Osteoblast (primary cell): ENCODE measurements at regions not wholly inside any gene's neighbourhood (a gene's known extent, or its start where the extent isn't known, plus 50 kb on each side); places are given as distances from the start of the nearest gene placed in this dataset.
"Not testable (repeated sequence)": the region's sequence is repeated elsewhere in the genome, so short reads cannot be mapped to it uniquely, and the experiment has no call there.

Experiments
- DNase-seq: peaks from one replicate; pipeline ENCODE4 v3.0.0; 2011; ENCODE audit warnings: low spot score, mixed read lengths; ENCODE audit not compliant: insufficient read length; ENCODE audit errors: missing footprints
- H2AFZ ChIP-seq: 2 replicates; pipeline ENCODE4 v1.6.0; 2011; ENCODE audit warnings: mild to moderate bottlenecking, low read length
- H3K27ac ChIP-seq: 2 replicates; pipeline ENCODE4 v1.5.1; 2011; ENCODE audit warnings: mild to moderate bottlenecking, low read depth, low read length, moderate library complexity
- H3K27me3 ChIP-seq: 2 replicates; pipeline ENCODE4 v1.6.0; 2012; ENCODE audit warnings: mild to moderate bottlenecking, control low read depth, inconsistent platforms, low read length, moderate library complexity; ENCODE audit not compliant: insufficient read depth
- H3K36me3 ChIP-seq: 2 replicates; pipeline ENCODE4 v1.5.1; 2011; ENCODE audit warnings: mild to moderate bottlenecking, low read length, control low read depth, moderate library complexity; ENCODE audit not compliant: insufficient read depth
- H3K4me1 ChIP-seq: 2 replicates; pipeline ENCODE4 v1.5.1; 2011; ENCODE audit warnings: mild to moderate bottlenecking, low read length, control low read depth, moderate library complexity; ENCODE audit not compliant: insufficient read depth
- H3K4me2 ChIP-seq: 2 replicates; pipeline ENCODE4 v1.6.0; 2011; ENCODE audit warnings: mild to moderate bottlenecking, low read length; ENCODE audit not compliant: insufficient read depth
- H3K4me3 ChIP-seq: fragments of 200-600 bp; sonication (generic); 3 replicates; pipeline ENCODE4 v1.5.1; 2012; ENCODE audit warnings: mild to moderate bottlenecking, low read length, inconsistent platforms; ENCODE audit not compliant: insufficient read depth
- H3K79me2 ChIP-seq: 2 replicates; pipeline ENCODE4 v1.6.0; 2012; ENCODE audit warnings: mild to moderate bottlenecking, low read length, control low read depth, inconsistent platforms; ENCODE audit not compliant: insufficient read depth
- H3K9me3 ChIP-seq: 2 replicates; pipeline ENCODE4 v1.5.1; 2011; ENCODE audit warnings: low read depth, low read length, control low read depth
- H4K20me1 ChIP-seq: 2 replicates; pipeline ENCODE4 v1.6.0; 2012; ENCODE audit warnings: mild to moderate bottlenecking, low read length, control low read depth; ENCODE audit not compliant: insufficient read depth
- CTCF ChIP-seq: IDR thresholded peaks from 2 replicates; pipeline ENCODE4 v1.5.1; 2011; ENCODE audit warnings: mild to moderate bottlenecking, low read depth, low read length, moderate library complexity; ENCODE audit errors: extremely low read depth

- no peaks in the 10 kb centered on the region for H3K79me2 ChIP-seq
- no peaks in the 10 kb centered on the region for H3K27me3 ChIP-seq
- no peaks in the 10 kb centered on the region for H3K36me3 ChIP-seq
- H2AFZ ChIP-seq, result no peak overlapping the region
- DNase-seq, result no peak
- H3K9me3 ChIP-seq, result no peaks in the 10 kb centered on the region
- H3K4me3 ChIP-seq, result no peak overlapping the region
- no peak overlapping the region for H3K4me2 ChIP-seq
- no peaks in the 10 kb centered on the region for H4K20me1 ChIP-seq
- H3K4me1 ChIP-seq, result no peaks in the 10 kb centered on the region
- no peak for TF ChIP-seq CTCF
- H3K27ac ChIP-seq, result no peak overlapping the region
Observed at GRCh38 chr20:51943761-51944160, 141.4 kb upstream of the SALL4 start.

DNA sequence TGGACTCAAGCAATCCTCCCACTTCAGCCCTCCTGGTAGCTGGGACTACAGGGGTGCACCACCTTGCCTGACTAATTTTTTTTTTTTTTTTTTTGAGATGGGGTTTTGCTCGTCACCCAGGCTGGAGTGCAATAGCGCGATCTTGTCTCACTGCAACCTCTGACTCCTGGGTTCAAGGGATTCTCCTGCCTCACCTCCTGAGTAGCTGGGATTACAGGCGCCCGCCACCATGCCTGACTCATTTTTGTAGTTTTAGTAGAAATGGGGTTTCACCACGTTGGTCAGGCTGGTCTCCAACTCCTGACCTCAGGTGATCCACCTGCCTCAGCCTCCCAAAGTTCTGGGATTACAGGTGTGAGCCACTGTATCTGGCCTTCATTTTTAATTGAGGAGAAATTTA, 141.0 kb upstream of the SALL4 start:
- DNase-seq, H2AFZ ChIP-seq, H4K20me1 ChIP-seq, H3K27ac ChIP-seq, H3K4me3 ChIP-seq, H3K36me3 ChIP-seq, H3K4me1 ChIP-seq, H3K4me2 ChIP-seq, H3K79me2 ChIP-seq, H3K27me3 ChIP-seq, H3K9me3 ChIP-seq: not testable (repeated sequence)

- Histone ChIP-seq H2AFZ (no peak overlapping the region), H3K4me3 (no peak overlapping the region), H3K79me2 (no peaks in the 10 kb centered on the region), H3K4me2 (no peak overlapping the region), H3K4me1 (peaks cover 2% of the 10 kb centered on the region), H3K27me3 (no peaks in the 10 kb centered on the region), H3K27ac (no peak overlapping the region), H4K20me1 (no peaks in the 10 kb centered on the region), H3K9me3 (no peaks in the 10 kb centered on the region), H3K36me3 (no peaks in the 10 kb centered on the region)
- TF ChIP-seq CTCF, result no peak
- no peak for DNase-seq
Observed at GRCh38 chr20:51941503-51941902, 139.2 kb upstream of the SALL4 start.

- H3K9me3 ChIP-seq, result no peaks in the 10 kb centered on the region
- no peaks in the 10 kb centered on the region for H3K27me3 ChIP-seq
- no peaks in the 10 kb centered on the region for H3K79me2 ChIP-seq
- H2AFZ ChIP-seq, result no peak overlapping the region
- no peak for DNase-seq
- no peaks in the 10 kb centered on the region for H4K20me1 ChIP-seq
- no peak overlapping the region for H3K4me2 ChIP-seq
- H3K4me3 ChIP-seq, result no peak overlapping the region
- H3K27ac ChIP-seq, result no peak overlapping the region
- no peaks in the 10 kb centered on the region for H3K36me3 ChIP-seq
- peaks cover 8% of the 10 kb centered on the region for H3K4me1 ChIP-seq
- TF ChIP-seq CTCF, result no peak
Observed at GRCh38 chr20:51939259-51939585, 136.9 kb upstream of the SALL4 start.
